Bronchial epithelial cell (primary cell): ENCODE measurements at regions not wholly inside any gene's neighbourhood (a gene's known extent, or its start where the extent isn't known, plus 50 kb on each side); places are given as distances from the start of the nearest gene placed in this dataset.

Experiments used
- DNase-seq: peaks from one replicate; pipeline ENCODE4 v3.0.0-alpha.2; 2010; ENCODE audit warnings: low read depth
- FAIRE-seq: peaks from 2 replicates; lab custom pipeline; 2011; peaks lifted over from hg19 to GRCh38; lab: Jason Lieb, UNC
- H3K27me3 ChIP-seq: 2 replicates; pipeline ENCODE4 v1.5.1; 2011; ENCODE audit warnings: low read length; ENCODE audit not compliant: control insufficient read depth, insufficient read depth
- H3K36me3 ChIP-seq: 2 replicates; pipeline ENCODE4 v1.5.1; 2011; ENCODE audit warnings: low read length; ENCODE audit not compliant: control insufficient read depth, insufficient read depth
- H3K4me3 ChIP-seq: 2 replicates; pipeline ENCODE4 v1.5.1; 2011; ENCODE audit warnings: mild to moderate bottlenecking, low read depth, low read length, control low read depth
- CTCF ChIP-seq: IDR thresholded peaks from 2 replicates; pipeline ENCODE4 v1.5.1; 2011; ENCODE audit warnings: mild to moderate bottlenecking, moderate library complexity, low read length, control low read depth, inconsistent platforms; ENCODE audit not compliant: insufficient read depth, severe bottlenecking

- H3K4me3 ChIP-seq: no peak overlapping the region
- no peaks in the 10 kb centered on the region for H3K27me3 ChIP-seq
- TF ChIP-seq CTCF: no peak
- no peaks in the 10 kb centered on the region for H3K36me3 ChIP-seq
- no peak for FAIRE-seq
- no peak for DNase-seq
These were observed 75.4 kb upstream of the SYK start for GRCh38 chr9:90726215-90726614.

GRCh38 chr9:90724880-90725279 is 76.7 kb upstream of the SYK start:
- no peaks in the 10 kb centered on the region for H3K36me3 ChIP-seq
- FAIRE-seq: no peak
- DNase-seq: no peak
- H3K4me3 ChIP-seq: no peak overlapping the region
- H3K27me3 ChIP-seq: no peaks in the 10 kb centered on the region
- TF ChIP-seq CTCF: no peak

GRCh38 chr9:90724112-90724511 is 77.5 kb upstream of the SYK start:
- Histone ChIP-seq H3K27me3 (no peaks in the 10 kb centered on the region), H3K36me3 (no peaks in the 10 kb centered on the region), H3K4me3 (no peak overlapping the region)
- DNase-seq: no peak
- TF ChIP-seq CTCF: no peak
- no peak for FAIRE-seq

- Histone ChIP-seq H3K4me3 (no peak overlapping the region), H3K27me3 (no peaks in the 10 kb centered on the region), H3K36me3 (no peaks in the 10 kb centered on the region)
- TF ChIP-seq CTCF: no peak
- FAIRE-seq (no peak), DNase-seq (no peak)
These were observed 79.4 kb upstream of the DIRAS2 start for GRCh38 chr9:90722071-90722470.

- DNase-seq (no peak), FAIRE-seq (no peak)
- Histone ChIP-seq H3K36me3 (no peaks in the 10 kb centered on the region), H3K4me3 (no peak overlapping the region), H3K27me3 (no peaks in the 10 kb centered on the region)
- TF ChIP-seq CTCF: no peak
These were observed 78.1 kb upstream of the DIRAS2 start for GRCh38 chr9:90720621-90721265.

- peak; percentile 3 for DNase-seq
- TF ChIP-seq CTCF: no peak
- Histone ChIP-seq H3K4me3 (no peak overlapping the region), H3K27me3 (no peaks in the 10 kb centered on the region), H3K36me3 (no peaks in the 10 kb centered on the region)
- FAIRE-seq: no peak
These were observed 63.6 kb upstream of the DIRAS2 start for GRCh38 chr9:90706230-90706629.
